ENCODE measurements at regions not wholly inside any gene's neighbourhood (a gene's known extent, or its start where the extent isn't known, plus 50 kb on each side); places are given as distances from the start of the nearest gene placed in this dataset.

DNA sequence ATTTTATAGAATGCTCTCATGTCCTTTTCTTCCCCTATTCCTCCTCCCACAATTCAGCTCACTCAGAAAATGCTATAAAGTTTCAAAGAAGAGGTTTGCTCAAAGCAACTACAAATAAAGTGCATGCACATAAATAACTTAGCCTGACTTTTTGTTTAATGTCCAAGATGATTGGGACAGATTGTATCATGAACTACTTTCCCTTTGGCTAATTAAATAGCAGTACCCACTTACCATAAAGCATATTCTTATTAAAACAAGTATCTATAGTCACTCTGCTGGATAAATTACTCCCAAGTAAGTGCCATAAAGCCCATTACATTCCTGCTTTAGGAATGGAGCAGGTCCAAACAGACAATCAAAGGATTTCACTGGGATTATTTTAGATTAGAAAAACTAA lies 576.0 kb downstream of the LMO4 start:
- TF ChIP-seq POLR2A (IDR thresholded peaks at IDR 0.05; ENCODE audit: low read length) = no peak
- TF ChIP-seq GATA1 (IDR thresholded peaks at IDR 0.05; ENCODE audit: low read depth, low read length) = no peak

Measured in erythroblast (primary cell).